HAP-1 (cell line): ENCODE measurements at regions not wholly inside any gene's neighbourhood (a gene's known extent, or its start where the extent isn't known, plus 50 kb on each side); places are given as distances from the start of the nearest gene placed in this dataset.

Source experiments
- DNase-seq, 2 experiments: peaks; one replicate each; pipeline ENCODE4 v3.0.0-alpha.2; 2016 to 2020; ENCODE audit warnings: low spot score in 2 of 2
- H3K27me3 ChIP-seq: fragments of 250-450 bp; sonication (Bioruptor Pico); 2 replicates; pipeline ENCODE4 v1.5.1; 2020; ENCODE audit warnings: low read depth, mild to moderate bottlenecking, moderate library complexity
- H3K36me3 ChIP-seq: fragments of 250-450 bp; sonication (Bioruptor Pico); replicated peaks from 2 replicates; pipeline ENCODE4 v1.5.1; 2020; ENCODE audit warnings: mild to moderate bottlenecking
- H3K4me1 ChIP-seq: fragments of 250-450 bp; sonication (Bioruptor Pico); 2 replicates; pipeline ENCODE4 v1.5.1; 2020; ENCODE audit warnings: mild to moderate bottlenecking
- H3K4me3 ChIP-seq: fragments of 250-450 bp; sonication (Bioruptor Pico); 2 replicates; pipeline ENCODE4 v1.5.1; 2020; ENCODE audit warnings: mild to moderate bottlenecking, moderate library complexity
- H3K9me3 ChIP-seq: fragments of 250-450 bp; sonication (Bioruptor Pico); 2 replicates; pipeline ENCODE4 v1.5.1; 2020; ENCODE audit warnings: mild to moderate bottlenecking, moderate library complexity
- in situ Hi-C: fragments of 300-500 bp; cut with MboI; formaldehyde crosslinking; loops from 3 replicates; pipeline ENCODE4 v1.14.3; 2020; ENCODE audit warnings: low sequenced_read_pairs, inconsistent platforms, mixed read lengths

GRCh38 chr22:25357606-25358420, 138.4 kb downstream of the CRYBB2 start:
- in situ Hi-C loops, result no loop called here

DNA sequence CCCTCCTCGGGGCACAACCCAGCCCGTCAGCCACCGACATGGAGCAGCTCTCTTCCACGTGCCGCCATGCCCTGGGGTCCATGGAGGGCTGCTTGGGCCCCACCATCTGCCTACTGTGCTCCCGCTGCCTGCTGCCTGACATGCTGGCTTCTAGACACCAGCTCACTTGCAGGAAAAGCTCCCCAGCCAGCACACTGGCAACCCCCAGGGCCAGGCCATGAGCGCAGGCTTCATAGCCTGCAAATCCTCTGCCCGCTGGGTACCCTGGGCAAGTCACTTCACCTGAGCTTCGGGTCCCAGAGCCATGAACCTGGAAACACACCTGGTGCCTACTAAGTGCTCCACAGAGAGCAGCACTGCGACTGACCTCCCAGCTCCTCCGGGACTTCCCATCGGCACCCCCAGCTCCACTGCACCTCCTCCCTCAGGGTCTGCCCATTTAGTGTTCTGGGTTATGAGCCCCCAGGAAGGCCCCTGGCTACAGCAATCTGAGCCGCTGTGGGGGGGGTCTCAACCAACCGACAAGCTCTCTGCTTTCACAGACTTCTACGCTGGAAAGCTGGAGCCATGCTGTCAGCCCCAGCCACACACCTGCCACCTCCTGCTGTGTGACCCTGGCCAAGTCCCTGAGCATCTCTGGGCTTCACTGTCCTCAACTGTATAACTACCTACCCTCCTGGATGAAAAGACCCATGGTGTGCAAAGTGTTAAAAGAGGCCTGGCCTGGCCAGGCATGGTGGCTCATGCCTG, 139.2 kb downstream of the CRYBB2 start:
- Histone ChIP-seq H3K27me3 (no peaks in the 10 kb centered on the region), H3K4me1 (no peaks in the 10 kb centered on the region), H3K36me3 (peaks cover 16% of the 10 kb centered on the region), H3K9me3 (no peaks in the 10 kb centered on the region), H3K4me3 (no peak overlapping the region)
- in situ Hi-C loops, result no loop called here
- DNase-seq, result no peak

More at GRCh38 chr22:25357606-25358420, 138.4 kb downstream of the CRYBB2 start:
- Histone ChIP-seq H3K9me3 (no peaks in the 10 kb centered on the region), H3K4me3 (no peak overlapping the region), H3K4me1 (no peaks in the 10 kb centered on the region), H3K27me3 (no peaks in the 10 kb centered on the region), H3K36me3 (peaks cover 16% of the 10 kb centered on the region)
- no peak for DNase-seq

DNA sequence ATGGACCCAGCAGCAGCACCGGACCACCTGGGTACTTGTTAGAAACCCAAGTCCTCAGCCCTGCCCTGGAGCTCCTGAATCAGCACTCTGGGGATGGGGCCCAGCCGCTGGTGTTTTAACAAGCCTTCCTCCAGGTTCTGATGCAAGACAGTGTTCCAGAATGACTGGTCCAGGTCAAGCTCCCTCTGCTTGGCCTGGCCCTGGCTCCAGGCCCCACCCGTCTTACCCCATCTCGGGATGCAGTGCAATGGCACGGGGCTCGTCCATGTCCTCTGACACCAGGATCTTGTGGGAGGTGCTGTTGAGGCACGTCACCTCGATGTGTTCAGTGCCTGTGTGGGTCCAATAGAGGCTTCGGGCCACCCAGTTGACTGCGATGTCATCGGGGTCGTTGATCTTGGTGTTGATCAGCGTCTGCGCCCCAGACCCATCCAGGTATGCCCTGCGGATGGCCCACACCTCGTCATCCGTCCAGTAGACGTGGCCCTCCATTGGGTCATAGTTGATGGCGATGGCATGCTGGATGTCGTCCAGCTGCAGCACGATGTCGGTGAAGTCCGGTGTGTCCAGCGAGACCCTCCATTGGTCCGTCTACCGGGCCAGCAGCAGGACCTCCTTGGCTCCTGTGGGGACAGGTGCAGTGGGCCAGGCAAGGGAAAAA, 140.3 kb downstream of the CRYBB2 start:
- H3K4me1 ChIP-seq, result no peaks in the 10 kb centered on the region
- H3K36me3 ChIP-seq, result peaks cover 16% of the 10 kb centered on the region
- no peak for DNase-seq
- H3K9me3 ChIP-seq, result no peaks in the 10 kb centered on the region
- no peak overlapping the region for H3K4me3 ChIP-seq
- H3K27me3 ChIP-seq, result no peaks in the 10 kb centered on the region
- in situ Hi-C loops, result no loop called here

GRCh38 chr22:25360411-25360810, 141.0 kb downstream of the CRYBB2 start:
- no peak for DNase-seq
- Histone ChIP-seq H3K4me3 (no peak overlapping the region), H3K27me3 (no peaks in the 10 kb centered on the region), H3K36me3 (peaks cover 16% of the 10 kb centered on the region), H3K9me3 (no peaks in the 10 kb centered on the region), H3K4me1 (no peaks in the 10 kb centered on the region)
- in situ Hi-C loops, result no loop called here

- DNase-seq, result no peak
- Histone ChIP-seq H3K9me3 (no peaks in the 10 kb centered on the region), H3K4me3 (no peak overlapping the region), H3K4me1 (no peaks in the 10 kb centered on the region), H3K36me3 (peaks cover 16% of the 10 kb centered on the region), H3K27me3 (no peaks in the 10 kb centered on the region)
- in situ Hi-C loops, result no loop called here
Observed at GRCh38 chr22:25360891-25361645, 141.6 kb downstream of the CRYBB2 start.

DNA sequence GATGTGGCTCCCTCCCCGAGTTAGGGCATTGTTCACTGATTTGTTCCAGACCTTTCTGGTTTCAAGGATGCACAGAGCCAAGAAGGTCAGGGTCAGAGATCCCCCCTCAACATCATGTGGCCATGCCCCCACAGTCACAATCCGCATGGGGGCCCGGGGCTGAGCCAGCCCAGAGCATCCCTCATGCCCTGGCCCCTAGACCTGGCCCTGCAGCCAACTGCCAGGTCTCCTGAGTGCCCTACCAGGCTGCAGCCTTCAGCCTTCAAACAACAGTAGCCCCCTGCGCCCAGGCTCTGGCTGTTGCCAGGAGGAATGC, 142.4 kb downstream of the CRYBB2 start:
- no peaks in the 10 kb centered on the region for H3K27me3 ChIP-seq
- no peaks in the 10 kb centered on the region for H3K9me3 ChIP-seq
- no peak overlapping the region for H3K4me3 ChIP-seq
- no peak for DNase-seq
- peaks cover 15% of the 10 kb centered on the region for H3K36me3 ChIP-seq
- H3K4me1 ChIP-seq, result no peaks in the 10 kb centered on the region
- in situ Hi-C loops, result no loop called here

GRCh38 chr22:25362215-25362882, 142.9 kb downstream of the CRYBB2 start:
- in situ Hi-C loops, result no loop called here
- Histone ChIP-seq H3K36me3 (peaks cover 10% of the 10 kb centered on the region), H3K27me3 (no peaks in the 10 kb centered on the region), H3K4me3 (no peak overlapping the region), H3K4me1 (no peaks in the 10 kb centered on the region), H3K9me3 (no peaks in the 10 kb centered on the region)
- peak; percentile 5 to 86 for DNase-seq

- no peaks in the 10 kb centered on the region for H3K4me1 ChIP-seq
- no peaks in the 10 kb centered on the region for H3K9me3 ChIP-seq
- in situ Hi-C loops, result no loop called here
- no peak overlapping the region for H3K4me3 ChIP-seq
- no peaks in the 10 kb centered on the region for H3K27me3 ChIP-seq
- H3K36me3 ChIP-seq, result 0 out of 2 replicates have a peak, but pooled peaks cover 7% of the 10 kb centered on the region
- DNase-seq, result no peak
Observed at GRCh38 chr22:25362883-25363240, 143.4 kb downstream of the CRYBB2 start.

DNA sequence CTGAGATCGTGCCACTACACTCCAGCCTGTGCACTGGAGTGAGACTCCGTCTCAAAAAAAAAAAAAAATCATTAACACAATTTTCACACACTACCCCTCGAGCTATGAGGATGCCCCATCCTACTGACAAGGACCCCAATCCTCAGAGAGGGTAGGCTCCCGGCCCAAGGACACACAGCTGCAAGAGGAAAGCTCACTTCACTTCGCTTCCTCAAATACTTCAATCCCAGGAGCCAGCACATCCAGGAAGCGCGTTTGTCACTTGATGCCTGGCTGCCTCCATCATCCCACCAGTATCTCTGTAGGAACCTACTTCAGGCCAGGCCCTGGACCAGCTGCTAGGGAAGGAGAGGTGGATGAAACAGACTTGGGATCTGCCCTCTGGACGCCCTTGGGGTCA, 144.0 kb downstream of the CRYBB2 start:
- H3K36me3 ChIP-seq, result 0 out of 2 replicates have a peak, but pooled peaks cover 7% of the 10 kb centered on the region
- DNase-seq, result no peak
- in situ Hi-C loops, result no loop called here
- no peaks in the 10 kb centered on the region for H3K4me1 ChIP-seq
- H3K4me3 ChIP-seq, result no peak overlapping the region
- H3K27me3 ChIP-seq, result no peaks in the 10 kb centered on the region
- no peaks in the 10 kb centered on the region for H3K9me3 ChIP-seq

GRCh38 chr22:25364281-25364680, 144.8 kb downstream of the CRYBB2 start:
- Histone ChIP-seq H3K4me1 (no peaks in the 10 kb centered on the region), H3K4me3 (no peak overlapping the region), H3K36me3 (0 out of 2 replicates have a peak, but pooled peaks cover 3% of the 10 kb centered on the region), H3K9me3 (no peaks in the 10 kb centered on the region), H3K27me3 (no peaks in the 10 kb centered on the region)
- DNase-seq, result no peak
- in situ Hi-C loops, result no loop called here

- Histone ChIP-seq H3K4me1 (no peaks in the 10 kb centered on the region), H3K36me3 (no peaks in the 10 kb centered on the region), H3K9me3 (no peaks in the 10 kb centered on the region), H3K27me3 (no peaks in the 10 kb centered on the region), H3K4me3 (no peak overlapping the region)
- in situ Hi-C loops, result no loop called here
- DNase-seq, result no peak
Observed at GRCh38 chr22:25364736-25365241, 145.3 kb downstream of the CRYBB2 start.

GRCh38 chr22:25365491-25366261, 146.2 kb downstream of the CRYBB2 start:
- H3K9me3 ChIP-seq, result no peaks in the 10 kb centered on the region
- H3K27me3 ChIP-seq, result no peaks in the 10 kb centered on the region
- no peak overlapping the region for H3K4me3 ChIP-seq
- no peaks in the 10 kb centered on the region for H3K4me1 ChIP-seq
- in situ Hi-C loops, result no loop called here
- no peaks in the 10 kb centered on the region for H3K36me3 ChIP-seq
- DNase-seq, result no peak
